ENCODE measurements at regions not wholly inside any gene's neighbourhood (a gene's known extent, or its start where the extent isn't known, plus 50 kb on each side); places are given as distances from the start of the nearest gene placed in this dataset.

GRCh38 chr2:10209406-10209935, 86.9 kb downstream of the RRM2 start:
- no peak for TF ChIP-seq CTCF (IDR thresholded peaks at IDR 0.05 in 2 of 3, conservative IDR thresholded peaks at IDR 0.05 in 1 of 3; ENCODE audit: borderline replicate concordance in 1 of 3, insufficient read depth in 1 of 3, low read depth in 2 of 3, low read length in 2 of 3)
- no peak for TF ChIP-seq FOSL1 (IDR thresholded peaks at IDR 0.05; ENCODE audit: low read depth)
- TF ChIP-seq REST (IDR thresholded peaks at IDR 0.05; ENCODE audit: low read depth), result no peak
- TF ChIP-seq POLR2A (IDR thresholded peaks at IDR 0.05; ENCODE audit: borderline replicate concordance, extremely low read depth, insufficient read depth, insufficient read length), result no peak
- no peak for TF ChIP-seq EZH2phosphoT487 (IDR thresholded peaks at IDR 0.05; ENCODE audit: borderline replicate concordance)
- no peak for TF ChIP-seq ZBTB33 (IDR thresholded peaks at IDR 0.05; ENCODE audit: extremely low read depth, insufficient replicate concordance, low read length)
- no peak for TF ChIP-seq ZNF274 (IDR thresholded peaks at IDR 0.05; ENCODE audit: low read depth, low read length)
- TF ChIP-seq CBX3 (IDR thresholded peaks at IDR 0.05; ENCODE audit: low read depth), result no peak
- no peak for TF ChIP-seq SIN3A (IDR thresholded peaks at IDR 0.05; ENCODE audit: low read depth)
- TF ChIP-seq EZH2 (IDR thresholded peaks at IDR 0.05), result no peak
